HuH-7.5 (cell line): ENCODE measurements at regions not wholly inside any gene's neighbourhood (a gene's known extent, or its start where the extent isn't known, plus 50 kb on each side); places are given as distances from the start of the nearest gene placed in this dataset.

Experiments used
- DNase-seq: peaks from one replicate; pipeline ENCODE4 v3.0.0; 2011; ENCODE audit warnings: low spot score

DNA sequence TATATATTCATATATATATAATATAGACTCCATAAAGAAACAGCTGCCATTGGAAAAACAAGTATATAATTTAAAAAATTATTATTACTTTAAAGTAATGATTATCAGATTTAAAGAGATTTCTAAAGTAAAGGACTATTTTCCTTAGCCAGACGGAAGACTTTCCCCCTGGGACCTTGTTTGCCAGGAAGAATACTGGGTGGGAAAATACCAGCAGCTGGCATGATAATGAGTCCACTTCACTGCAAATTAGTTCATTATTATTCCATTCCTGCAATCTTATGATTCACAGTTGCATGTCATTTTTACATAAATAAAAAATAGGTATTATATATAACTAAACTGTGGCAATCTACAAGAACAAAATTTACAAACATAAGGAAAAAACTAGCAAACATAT lies 339.8 kb upstream of the CDH7 start:
- DNase-seq, result no peak

DNA sequence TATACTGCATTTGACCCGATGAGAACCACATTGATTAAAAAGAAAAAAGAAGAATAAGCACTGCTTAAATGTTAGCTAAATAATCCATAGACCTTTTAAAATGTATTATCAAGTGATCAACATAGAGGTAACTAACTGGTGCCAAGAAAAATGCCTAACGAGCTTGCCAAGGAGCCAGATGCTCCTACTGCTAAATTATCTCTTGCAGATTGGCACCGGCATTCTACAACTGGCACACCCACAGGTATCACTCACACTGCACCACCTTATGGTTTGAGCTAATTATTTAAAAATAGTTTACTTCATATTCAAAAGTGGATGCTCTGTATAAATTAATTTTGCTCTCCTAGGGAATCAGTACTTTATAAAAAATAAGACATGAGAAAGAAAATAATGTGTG lies 341.6 kb upstream of the CDH7 start:
- no peak for DNase-seq

DNA sequence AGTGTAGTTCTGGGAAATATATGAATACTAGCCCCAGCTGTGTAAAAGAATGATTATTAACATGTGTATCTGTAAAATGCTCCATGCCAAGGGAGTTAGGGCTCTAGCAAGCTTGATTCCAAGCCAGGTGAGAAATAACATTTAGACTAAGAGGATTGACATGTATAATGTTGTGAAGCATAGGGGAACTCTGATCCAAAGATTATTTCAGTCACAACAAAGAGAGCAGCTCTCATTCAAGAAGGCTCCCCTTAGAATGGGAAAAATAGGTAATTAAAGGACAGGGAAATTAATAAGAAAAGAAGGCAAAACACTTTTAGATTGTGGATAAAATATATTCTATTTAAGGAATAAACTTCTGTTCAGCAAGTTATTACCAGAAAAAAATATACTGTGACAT lies 347.3 kb upstream of the CDH7 start:
- DNase-seq, result no peak

- no peak for DNase-seq
Observed at GRCh38 chr18:65399091-65399490, 351.7 kb upstream of the CDH7 start.

DNA sequence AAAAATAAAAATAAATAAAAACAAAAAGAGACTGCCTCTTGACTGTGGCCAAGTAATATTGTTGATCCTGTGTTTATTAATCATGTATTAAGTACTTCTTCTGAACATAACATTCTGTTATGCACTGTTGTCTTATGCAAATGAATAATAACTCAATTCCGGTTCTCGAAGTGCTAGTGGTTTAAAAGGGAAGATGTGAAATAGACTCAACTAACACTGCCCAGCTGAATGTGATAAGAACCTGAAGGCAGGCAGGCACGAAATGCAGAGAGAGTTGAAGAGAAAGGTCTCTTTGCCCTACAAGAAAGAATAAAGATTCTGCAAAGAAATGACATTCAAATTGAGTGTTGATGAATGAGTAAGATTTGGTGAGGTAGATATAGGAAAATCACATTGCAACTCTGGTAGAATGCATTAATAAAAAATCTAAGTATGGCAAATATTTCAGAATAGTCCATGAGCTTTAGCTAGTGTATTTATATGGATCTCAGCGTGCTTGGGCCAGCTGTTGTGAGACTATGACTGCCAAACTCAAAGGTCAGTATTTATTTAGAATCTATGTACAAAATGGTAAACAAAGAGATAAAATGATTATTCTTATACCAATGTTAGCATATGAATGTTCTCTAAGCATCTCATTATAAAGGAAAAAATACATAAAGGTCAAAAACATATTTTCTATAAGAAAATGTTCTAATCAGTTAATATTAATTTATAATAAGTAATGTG lies 352.3 kb upstream of the CDH7 start:
- no peak for DNase-seq

- DNase-seq, result no peak
Observed at GRCh38 chr18:65380986-65381385, 369.8 kb upstream of the CDH7 start.

GRCh38 chr18:65380571-65380970 lies 370.2 kb upstream of the CDH7 start:
- no peak for DNase-seq

DNA sequence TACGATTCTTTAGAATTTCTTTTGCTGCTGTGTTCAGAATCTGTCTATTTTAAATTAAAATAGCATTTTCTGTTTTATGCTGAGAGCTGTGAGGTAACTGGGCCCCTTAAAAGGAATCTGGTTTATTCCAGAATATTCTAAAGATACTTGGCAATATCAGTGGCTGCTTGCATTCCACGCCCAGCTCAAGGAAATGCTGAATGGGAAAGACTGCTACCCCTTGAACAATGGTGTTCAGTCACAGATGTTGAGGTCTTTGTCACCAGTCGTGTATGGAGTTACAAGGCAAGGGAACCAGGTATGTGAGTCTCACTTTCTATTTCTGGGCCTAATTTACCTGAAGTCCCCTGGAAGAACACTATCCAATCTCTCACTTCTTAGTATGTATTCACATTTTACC lies 377.9 kb upstream of the CDH7 start:
- no peak for DNase-seq

DNA sequence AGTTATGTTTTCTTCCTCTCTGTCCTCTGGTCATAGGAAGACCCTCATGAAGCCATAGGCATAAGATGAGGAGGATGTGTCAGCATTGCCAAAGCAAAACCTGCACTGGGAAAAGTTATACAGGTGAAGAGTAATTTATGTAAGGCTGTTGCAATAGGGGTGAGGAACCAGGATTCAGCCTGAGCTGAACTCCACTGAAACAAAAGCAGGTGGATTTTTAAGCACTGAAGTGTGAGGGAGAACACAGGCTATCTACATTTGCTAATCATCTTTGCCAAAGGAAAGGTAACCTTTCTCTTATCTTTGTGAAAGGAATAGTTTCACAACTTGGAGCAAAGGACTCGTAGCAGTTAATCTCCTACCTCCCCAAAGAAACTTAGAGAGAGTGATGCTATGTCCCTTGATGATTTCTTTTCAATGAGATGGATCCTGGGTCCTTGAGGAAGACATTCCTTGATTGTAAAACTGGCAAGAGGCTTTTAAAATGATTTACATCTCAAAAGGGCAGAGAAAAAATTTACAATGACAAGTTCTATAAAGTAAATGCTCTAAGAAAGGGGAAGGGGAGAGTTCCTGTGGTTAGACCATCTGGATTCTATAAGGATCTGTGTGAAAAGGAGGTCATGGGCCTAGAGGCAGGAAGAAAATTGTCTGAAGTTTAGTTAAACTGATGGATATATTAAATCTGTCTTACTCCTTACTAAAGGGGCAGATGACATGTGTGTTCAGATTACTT lies 385.4 kb upstream of the CDH7 start:
- DNase-seq, result no peak

- no peak for DNase-seq
Observed at GRCh38 chr18:65363911-65364632, 386.7 kb upstream of the CDH7 start.

- DNase-seq, result no peak
Observed at GRCh38 chr18:65363011-65363410, 387.8 kb upstream of the CDH7 start.

- DNase-seq, result no peak
Observed at GRCh38 chr18:65359479-65359878, 391.3 kb upstream of the CDH7 start.

DNA sequence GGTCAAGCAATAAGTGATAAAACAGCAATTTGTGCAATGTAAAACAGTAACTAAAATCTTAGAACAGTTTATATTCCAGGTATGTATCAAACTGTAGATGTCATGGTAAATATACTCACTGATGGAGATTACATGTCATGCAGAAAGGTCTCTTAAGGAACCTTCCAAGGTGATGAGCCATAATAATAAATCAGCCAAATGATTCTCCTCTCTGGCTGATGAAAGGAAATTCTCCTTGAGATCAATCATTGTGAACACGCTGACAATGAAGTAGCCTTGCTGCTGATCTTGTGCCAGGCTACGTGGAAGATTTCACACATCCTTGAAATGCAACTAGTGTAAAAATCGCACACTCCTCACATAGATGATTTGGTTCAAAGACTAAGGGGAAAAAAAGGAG lies 392.5 kb upstream of the CDH7 start:
- no peak for DNase-seq

GRCh38 chr18:65352186-65352585 lies 398.6 kb upstream of the CDH7 start:
- no peak for DNase-seq

DNA sequence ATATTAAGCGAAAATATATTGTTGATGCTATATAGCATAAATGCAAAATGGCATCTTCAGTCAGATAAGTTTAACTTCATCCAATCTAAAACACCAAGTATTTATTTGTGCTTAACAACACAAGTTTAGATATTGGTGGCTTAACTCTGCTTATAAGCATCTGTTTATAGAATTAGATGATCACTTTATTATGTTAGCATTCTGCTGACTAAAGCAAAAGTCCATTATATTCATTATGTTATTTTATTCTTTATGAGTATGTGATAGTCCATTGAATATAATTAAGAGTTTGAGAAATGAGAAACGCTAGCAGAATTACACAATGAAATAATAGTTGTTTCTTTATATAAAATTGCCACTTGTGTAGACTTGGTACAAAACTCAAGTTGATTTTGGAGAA lies 401.2 kb upstream of the CDH7 start:
- DNase-seq, result no peak

GRCh38 chr18:65347446-65347845 lies 403.4 kb upstream of the CDH7 start:
- no peak for DNase-seq

DNA sequence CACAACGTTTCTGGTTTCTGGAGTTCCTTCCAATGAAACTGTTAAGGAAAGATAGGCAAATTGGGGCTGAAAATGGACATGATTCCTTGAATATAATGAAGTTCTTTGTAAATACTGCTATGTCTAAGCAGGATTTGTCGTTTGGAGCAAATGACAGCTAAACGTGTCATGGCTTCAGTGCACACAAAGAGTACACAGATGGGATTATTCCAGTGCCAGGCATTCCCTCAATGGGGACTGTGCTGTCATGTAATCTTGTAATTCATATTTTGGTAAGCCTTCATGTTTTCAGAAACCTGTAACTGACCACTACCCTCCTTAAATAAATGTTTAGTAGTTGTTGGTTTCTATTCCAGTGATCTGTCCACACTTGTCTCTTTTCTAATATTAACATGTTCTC lies 404.7 kb upstream of the CDH7 start:
- DNase-seq, result no peak

GRCh38 chr18:65343571-65343970 lies 407.2 kb upstream of the CDH7 start:
- no peak for DNase-seq

DNA sequence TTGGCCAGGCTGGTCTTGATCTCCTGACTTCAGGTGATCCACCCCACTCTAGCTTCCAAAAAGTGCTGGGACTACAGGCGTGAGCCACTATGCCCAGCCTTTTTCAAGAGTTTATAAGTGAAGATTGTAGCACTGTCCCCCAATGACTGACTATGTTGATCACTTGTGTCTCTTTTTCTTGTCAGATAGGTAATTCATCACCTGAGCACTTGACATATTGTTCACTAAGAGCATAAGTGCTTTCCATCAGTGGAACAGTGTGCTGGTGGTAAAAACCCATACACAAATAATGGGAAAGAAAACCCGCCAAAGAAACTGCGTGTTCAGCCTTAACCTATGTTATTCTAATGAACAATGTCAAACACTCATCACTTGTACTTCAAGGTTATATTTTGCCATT lies 414.4 kb upstream of the CDH7 start:
- DNase-seq, result no peak

DNA sequence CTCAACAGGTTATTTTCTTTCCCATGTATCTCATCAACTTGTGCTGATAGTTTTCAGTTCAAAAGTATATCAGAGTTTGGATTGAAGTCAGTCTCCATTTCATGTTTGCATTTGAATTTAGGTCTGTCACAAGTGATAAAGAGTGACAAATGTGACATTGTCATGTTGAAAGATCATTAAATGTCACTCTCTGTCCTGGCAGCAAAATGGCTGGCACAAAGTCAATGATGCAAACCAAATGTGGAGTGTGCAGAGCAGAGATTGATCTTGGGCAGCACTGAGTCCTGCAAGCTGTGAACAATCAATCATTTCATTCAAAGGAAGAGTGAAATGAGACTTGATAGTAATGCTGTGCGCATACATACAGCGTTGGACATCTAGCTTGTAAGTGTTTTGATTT lies 421.8 kb upstream of the CDH7 start:
- DNase-seq, result no peak

- DNase-seq, result no peak
Observed at GRCh38 chr18:65326805-65327204, 424.0 kb upstream of the CDH7 start.

DNA sequence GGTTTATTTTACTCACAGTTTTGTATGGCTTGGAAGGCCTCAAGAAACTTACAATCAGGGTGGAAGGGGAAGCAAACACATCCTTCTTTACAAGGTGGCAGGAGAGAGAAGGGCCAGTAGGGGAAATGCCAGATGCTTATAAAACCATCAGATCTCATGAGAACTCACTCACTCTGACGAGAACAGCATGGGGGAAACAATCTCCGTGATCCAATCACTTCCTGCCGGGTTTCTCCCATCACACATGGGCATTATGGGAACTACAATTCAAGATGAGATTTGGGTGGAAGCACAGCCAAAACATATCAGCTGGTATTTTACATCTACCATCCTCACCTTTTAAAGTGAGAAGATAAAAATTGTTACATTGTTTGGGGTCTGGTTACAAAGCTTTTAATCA lies 427.9 kb upstream of the CDH7 start:
- DNase-seq, result no peak

GRCh38 chr18:65298422-65298821 lies 452.4 kb upstream of the CDH7 start:
- DNase-seq, result no peak
